Liver (tissue), 8 donors: ENCODE measurements at regions not wholly inside any gene's neighbourhood (a gene's known extent, or its start where the extent isn't known, plus 50 kb on each side); places are given as distances from the start of the nearest gene placed in this dataset.

ENCODE experiments used
- DNase-seq: peaks from one replicate; pipeline ENCODE4 v3.0.0-alpha.2; 2017; ENCODE audit warnings: low spot score
- H3K27ac ChIP-seq, 2 donors: one replicate each; pipeline ENCODE4 v1.7.0; 2013; ENCODE audit warnings: inconsistent platforms in 2 of 2, low read length in 2 of 2, control low read depth in 1 of 2, low read depth in 1 of 2, mild to moderate bottlenecking in 1 of 2
- H3K27me3 ChIP-seq, 4 donors: one replicate each; pipeline versions ENCODE4 v1.6.1 to v1.7.0; 2013; ENCODE audit warnings: low read length in 3 of 4, inconsistent platforms in 1 of 4, mild to moderate bottlenecking in 1 of 4, moderate library complexity in 1 of 4; ENCODE audit not compliant: control insufficient read depth in 4 of 4, insufficient read depth in 4 of 4
- H3K36me3 ChIP-seq, 4 donors: one replicate each; pipeline versions ENCODE4 v1.6.1 to v1.7.0; 2013; ENCODE audit warnings: low read length in 3 of 4, mild to moderate bottlenecking in 3 of 4, low read depth in 1 of 4, moderate library complexity in 1 of 4; ENCODE audit not compliant: control insufficient read depth in 4 of 4, insufficient read depth in 3 of 4
- H3K4me1 ChIP-seq, 4 donors: one replicate each; pipeline versions ENCODE4 v1.6.1 to v1.7.0; 2013; ENCODE audit warnings: low read length in 3 of 4, mild to moderate bottlenecking in 3 of 4, moderate library complexity in 1 of 4; ENCODE audit not compliant: control insufficient read depth in 4 of 4, insufficient read depth in 4 of 4
- H3K4me3 ChIP-seq, 3 donors: one replicate each; pipeline versions ENCODE4 v1.6.1 to v1.7.0; 2013; ENCODE audit warnings: low read length in 3 of 3, control low read depth in 1 of 3, low read depth in 1 of 3, mild to moderate bottlenecking in 1 of 3
- H3K9ac ChIP-seq, 2 donors: one replicate each; pipeline ENCODE4 v1.7.0; 2013; ENCODE audit warnings: low read length in 2 of 2, mild to moderate bottlenecking in 2 of 2, moderate library complexity in 2 of 2, control low read depth in 1 of 2, low read depth in 1 of 2
- H3K9me3 ChIP-seq, 4 donors: one replicate each; pipeline versions ENCODE4 v1.6.1 to v1.7.0; 2013; ENCODE audit warnings: low read length in 3 of 4; ENCODE audit not compliant: control insufficient read depth in 4 of 4
- ATF3 ChIP-seq: IDR thresholded peaks from 2 replicates; pipeline ENCODE4 v1.6.1; 2016; ENCODE audit warnings: antibody characterized with exemption
- CTCF ChIP-seq: fragments of 150-350 bp; IDR thresholded peaks from 2 replicates; pipeline ENCODE4 v1.5.1; 2017; ENCODE audit warnings: improper control_type of control experiment, low read depth, low read length; ENCODE audit not compliant: missing input control
- EGR1 ChIP-seq, 2 donors: IDR thresholded peaks; 2 replicates each; pipeline ENCODE4 v1.6.1; 2016 to 2018; ENCODE audit warnings: antibody characterized with exemption in 2 of 2, low read depth in 2 of 2
- FOXA1 ChIP-seq: IDR thresholded peaks from 2 replicates; pipeline ENCODE4 v1.6.1; 2016; ENCODE audit warnings: antibody characterized with exemption
- FOXA2 ChIP-seq: IDR thresholded peaks from 2 replicates; pipeline ENCODE4 v1.6.1; 2016; ENCODE audit warnings: antibody characterized with exemption
- GABPA ChIP-seq, 2 donors: IDR thresholded peaks in 1 of 2; conservative IDR thresholded peaks in 1 of 2; 2 replicates each; pipeline ENCODE4 v1.6.1; 2016; ENCODE audit warnings: antibody characterized with exemption in 2 of 2, mild to moderate bottlenecking in 1 of 2, moderate library complexity in 1 of 2
- HNF4A ChIP-seq, 2 donors: conservative IDR thresholded peaks; 2 replicates each; pipeline ENCODE4 v1.6.1; 2016; ENCODE audit warnings: antibody characterized with exemption in 2 of 2, mild to moderate bottlenecking in 2 of 2
- HNF4G ChIP-seq: IDR thresholded peaks from 2 replicates; pipeline ENCODE4 v1.6.1; 2016; ENCODE audit warnings: antibody characterized with exemption
- JUND ChIP-seq, 2 donors: IDR thresholded peaks; 2 replicates each; pipeline ENCODE4 v1.6.1; 2016; ENCODE audit warnings: antibody characterized with exemption in 2 of 2
- MAX ChIP-seq: IDR thresholded peaks from 2 replicates; pipeline ENCODE4 v1.6.1; 2016; ENCODE audit warnings: antibody characterized with exemption
- NR2F2 ChIP-seq: IDR thresholded peaks from 2 replicates; pipeline ENCODE4 v1.6.1; 2016; ENCODE audit warnings: antibody characterized with exemption
- RAD21 ChIP-seq, 2 donors: IDR thresholded peaks; 2 replicates each; pipeline ENCODE4 v1.6.1; 2016; ENCODE audit warnings: antibody characterized with exemption in 2 of 2, mild to moderate bottlenecking in 2 of 2
- REST ChIP-seq: IDR thresholded peaks from 2 replicates; pipeline ENCODE4 v1.6.1; 2016; ENCODE audit warnings: antibody characterized with exemption, mild to moderate bottlenecking
- RXRA ChIP-seq, 2 donors: IDR thresholded peaks; 2 replicates each; pipeline ENCODE4 v1.6.1; 2017 to 2018; ENCODE audit warnings: antibody characterized with exemption in 2 of 2, mild to moderate bottlenecking in 1 of 2
- SP1 ChIP-seq: IDR thresholded peaks from 2 replicates; pipeline ENCODE4 v1.6.1; 2018; ENCODE audit warnings: antibody characterized with exemption, mild to moderate bottlenecking
- TAF1 ChIP-seq: conservative IDR thresholded peaks from 2 replicates; pipeline ENCODE4 v1.6.1; 2016; ENCODE audit warnings: antibody characterized with exemption, mild to moderate bottlenecking
- YY1 ChIP-seq: IDR thresholded peaks from 2 replicates; pipeline ENCODE4 v1.6.1; 2016; ENCODE audit warnings: antibody characterized with exemption, mild to moderate bottlenecking
- ZBTB33 ChIP-seq: IDR thresholded peaks from 2 replicates; pipeline ENCODE4 v1.6.1; 2016; ENCODE audit warnings: antibody characterized with exemption
- WGBS: extraction: QIAGEN DNeasy Blood & Tissue Kit; methylation state at CpG from one replicate; pipeline ENCODE4 v1.1.7; 2013; 5-methylcytosine and 5-hydroxymethylcytosine counted together
- donor health status: healthy.
- donor health status: healthy.
- donor health status: healthy.
- donor health status: healthy.
- donor health status: healthy.

GRCh38 chr10:36488579-36488978 lies 636.8 kb upstream of the ANKRD30A start (continued):
- no peak for TF ChIP-seq REST

GRCh38 chr10:36479073-36479472 lies 646.3 kb upstream of the ANKRD30A start:
- TF ChIP-seq ZBTB33 (no peak), RXRA (IDR thresholded peaks at IDR 0.05) (no peak)
- Histone ChIP-seq H3K9me3 (no peaks in the 10 kb centered on the region), H3K4me3 (no peak overlapping the region), H3K27me3 (no peaks in the 10 kb centered on the region), H3K4me1 (no peaks in the 10 kb centered on the region), H3K9ac (no peak overlapping the region), H3K36me3 (no peaks in the 10 kb centered on the region), H3K27ac (no peak overlapping the region)
- no peak for DNase-seq

- TF ChIP-seq NR2F2 (no peak), REST (no peak), GABPA (IDR thresholded peaks at IDR 0.05 in 1 of 2, conservative IDR thresholded peaks at IDR 0.05 in 1 of 2) (no peak), MAX (no peak), ZBTB33 (no peak), YY1 (no peak), HNF4G (no peak), ATF3 (no peak), CTCF (no peak), JUND (IDR thresholded peaks at IDR 0.05) (no peak), SP1 (no peak), FOXA2 (no peak), HNF4A (conservative IDR thresholded peaks at IDR 0.05) (no peak), RAD21 (IDR thresholded peaks at IDR 0.05) (no peak), TAF1 (no peak), EGR1 (IDR thresholded peaks at IDR 0.05; ENCODE audit: low read depth in 2 of 2) (no peak), FOXA1 (no peak), RXRA (IDR thresholded peaks at IDR 0.05) (no peak)
- no peak for DNase-seq
- H3K9me3 ChIP-seq: no peaks in the 10 kb centered on the region
- no peaks in the 10 kb centered on the region for H3K4me1 ChIP-seq
- 89% methylated on average over 5 of the region's 5 CpGs for WGBS
- H3K27ac ChIP-seq: no peak overlapping the region
- H3K4me3 ChIP-seq: no peak overlapping the region
- no peak overlapping the region for H3K9ac ChIP-seq
- no peaks in the 10 kb centered on the region for H3K36me3 ChIP-seq
- no peaks in the 10 kb centered on the region for H3K27me3 ChIP-seq
These were observed 649.0 kb upstream of the ANKRD30A start for GRCh38 chr10:36476399-36476798.
